ENCODE measurements at regions not wholly inside any gene's neighbourhood (a gene's known extent, or its start where the extent isn't known, plus 50 kb on each side); places are given as distances from the start of the nearest gene placed in this dataset.
A peak's percentile ranks its signal among the peaks of the same experiment; 100 is the strongest.

DNA sequence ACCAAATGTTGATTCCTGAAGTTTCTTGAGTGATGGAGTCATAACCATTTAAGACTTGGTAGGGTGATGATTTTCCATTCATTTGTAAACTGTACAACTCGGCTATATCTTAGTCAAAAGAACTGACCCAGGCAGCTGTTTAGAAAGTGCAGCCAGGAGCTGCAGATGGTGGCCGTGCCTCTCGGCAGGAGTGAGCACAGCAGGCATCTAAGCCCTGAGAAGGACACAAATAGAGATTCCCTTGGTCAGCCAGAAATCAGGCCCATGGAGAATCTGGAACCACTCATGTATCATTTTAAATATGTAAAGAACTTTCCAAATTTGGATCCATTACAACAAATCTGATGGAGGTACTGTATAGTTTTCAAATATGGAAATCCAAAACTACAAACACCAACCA lies 177.0 kb upstream of the AKR1E2 start:
- peaks cover 0 to 24% (median 7%) of the 10 kb centered on the region in 4 donors for H3K4me1 ChIP-seq
- DNase-seq: no peak
- no peaks in the 10 kb centered on the region for H3K9me3 ChIP-seq
- TF ChIP-seq POLR2AphosphoS5 (IDR thresholded peaks at IDR 0.05): no peak
- TF ChIP-seq POLR2A (IDR thresholded peaks at IDR 0.05): no peak
- TF ChIP-seq, protein P1, sequence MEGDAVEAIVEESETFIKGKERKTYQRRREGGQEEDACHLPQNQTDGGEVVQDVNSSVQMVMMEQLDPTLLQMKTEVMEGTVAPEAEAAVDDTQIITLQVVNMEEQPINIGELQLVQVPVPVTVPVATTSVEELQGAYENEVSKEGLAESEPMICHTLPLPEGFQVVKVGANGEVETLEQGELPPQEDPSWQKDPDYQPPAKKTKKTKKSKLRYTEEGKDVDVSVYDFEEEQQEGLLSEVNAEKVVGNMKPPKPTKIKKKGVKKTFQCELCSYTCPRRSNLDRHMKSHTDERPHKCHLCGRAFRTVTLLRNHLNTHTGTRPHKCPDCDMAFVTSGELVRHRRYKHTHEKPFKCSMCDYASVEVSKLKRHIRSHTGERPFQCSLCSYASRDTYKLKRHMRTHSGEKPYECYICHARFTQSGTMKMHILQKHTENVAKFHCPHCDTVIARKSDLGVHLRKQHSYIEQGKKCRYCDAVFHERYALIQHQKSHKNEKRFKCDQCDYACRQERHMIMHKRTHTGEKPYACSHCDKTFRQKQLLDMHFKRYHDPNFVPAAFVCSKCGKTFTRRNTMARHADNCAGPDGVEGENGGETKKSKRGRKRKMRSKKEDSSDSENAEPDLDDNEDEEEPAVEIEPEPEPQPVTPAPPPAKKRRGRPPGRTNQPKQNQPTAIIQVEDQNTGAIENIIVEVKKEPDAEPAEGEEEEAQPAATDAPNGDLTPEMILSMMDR (IDR thresholded peaks at IDR 0.05): no peak
- no peak for TF ChIP-seq EP300 (IDR thresholded peaks at IDR 0.05)
- intact Hi-C loops (cut with DNase I): no loop called here
- WGBS, 2 donors: 88 to 92% methylated on average over 3 of the region's 3 CpGs
- no peak overlapping the region for H3K4me3 ChIP-seq
- H3K36me3 ChIP-seq: no peaks in the 10 kb centered on the region
- H3K27ac ChIP-seq: peak overlapping the region in 2 of 4 donors; percentile 60 to 62
- no peaks in the 10 kb centered on the region for H3K27me3 ChIP-seq

DNA sequence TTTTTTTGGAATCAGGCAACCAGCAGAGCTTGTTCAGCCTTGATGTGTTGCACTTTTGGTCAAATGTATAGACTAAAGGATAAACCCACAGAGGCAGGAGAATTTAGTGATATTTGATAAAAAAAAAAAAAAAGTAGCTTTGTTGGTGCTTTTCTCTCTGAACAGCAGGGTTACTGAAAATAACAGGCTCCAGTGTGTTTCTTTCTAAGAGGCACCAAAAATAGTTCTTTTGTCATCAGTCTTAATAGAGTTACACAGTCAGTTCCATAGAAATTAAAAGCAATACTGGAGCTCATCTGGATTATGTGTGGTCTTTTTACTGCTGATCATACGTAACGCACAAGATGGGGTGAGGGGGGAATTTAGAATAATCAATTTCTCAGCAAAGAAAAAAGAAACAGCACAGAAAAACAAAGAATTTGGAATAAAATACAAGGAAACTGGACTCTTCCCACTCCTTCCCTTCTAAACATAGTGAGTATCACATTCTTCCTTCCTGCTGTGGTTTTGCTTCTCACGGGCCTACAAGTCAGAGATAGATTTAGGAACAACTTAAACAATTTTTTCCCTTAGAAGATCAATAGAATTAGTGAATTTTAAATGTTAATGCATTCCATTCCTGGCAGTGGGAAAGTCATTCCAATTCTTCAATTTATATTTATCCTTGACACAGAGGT lies 178.8 kb upstream of the AKR1E2 start:
- DNase-seq: no peak
- WGBS, 2 donors: 82 to 93% methylated on average over 3 of the region's 3 CpGs
- Histone ChIP-seq H3K9me3 (no peaks in the 10 kb centered on the region), H3K4me1 (peaks cover 0 to 24% (median 8%) of the 10 kb centered on the region in 4 donors), H3K36me3 (no peaks in the 10 kb centered on the region), H3K27ac (no peak overlapping the region), H3K27me3 (no peaks in the 10 kb centered on the region), H3K4me3 (no peak overlapping the region)
- intact Hi-C loops (cut with DNase I): no loop called here
- no peak for TF ChIP-seq POLR2AphosphoS5 (IDR thresholded peaks at IDR 0.05)

DNA sequence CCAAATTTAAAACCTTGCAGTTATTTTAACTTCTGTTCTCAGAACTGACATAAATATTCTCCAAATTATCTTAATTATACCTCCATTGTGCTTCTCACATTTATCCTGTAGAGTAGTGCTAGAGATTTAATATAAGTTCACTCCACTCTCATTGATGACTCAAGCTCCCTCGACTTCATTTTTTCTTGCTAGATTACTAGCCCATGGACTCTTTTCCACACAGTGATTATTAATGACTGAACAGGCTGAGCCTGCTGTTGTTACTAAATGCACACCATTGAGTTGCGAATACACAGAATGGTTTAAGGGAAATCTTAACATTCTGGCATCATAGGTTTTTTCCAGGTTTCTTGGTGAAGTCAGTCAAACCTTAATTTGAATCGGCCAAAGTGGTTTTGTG lies 179.5 kb upstream of the AKR1E2 start:
- no peaks in the 10 kb centered on the region for H3K9me3 ChIP-seq
- WGBS, 2 donors: 62 to 93% methylated on average over 3 of the region's 3 CpGs
- no peaks in the 10 kb centered on the region for H3K36me3 ChIP-seq
- peaks cover 0 to 31% (median 13%) of the 10 kb centered on the region in 4 donors for H3K4me1 ChIP-seq
- no peaks in the 10 kb centered on the region for H3K27me3 ChIP-seq
- intact Hi-C loops (cut with DNase I): no loop called here
- no peak overlapping the region for H3K4me3 ChIP-seq
- DNase-seq: no peak
- H3K27ac ChIP-seq: no peak overlapping the region
- TF ChIP-seq EP300 (IDR thresholded peaks at IDR 0.05) (no peak), POLR2AphosphoS5 (IDR thresholded peaks at IDR 0.05) (no peak), POLR2A (IDR thresholded peaks at IDR 0.05) (no peak)
- TF ChIP-seq, protein P1 (IDR thresholded peaks at IDR 0.05): no peak

DNA sequence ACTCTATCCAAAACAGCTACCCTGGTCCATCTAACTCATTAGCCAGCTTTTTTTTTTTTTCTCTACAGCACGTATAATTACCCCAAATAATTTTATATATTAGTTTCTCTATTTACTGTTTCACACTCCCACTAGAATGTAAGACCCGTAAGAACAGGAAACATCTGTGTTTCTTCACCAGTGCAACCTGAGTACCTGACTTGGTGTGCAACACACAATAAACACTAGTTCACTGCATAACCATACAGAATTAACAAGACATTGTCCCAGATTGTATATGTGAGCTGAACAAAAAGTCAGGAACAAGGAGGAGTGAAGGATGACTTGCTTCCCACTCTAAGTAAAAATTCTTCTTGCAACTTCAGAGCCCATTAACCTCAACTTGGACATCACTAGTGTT lies 180.2 kb upstream of the AKR1E2 start:
- Histone ChIP-seq H3K27me3 (no peaks in the 10 kb centered on the region), H3K4me1 (peaks cover 0 to 36% (median 16%) of the 10 kb centered on the region in 4 donors), H3K9me3 (no peaks in the 10 kb centered on the region), H3K27ac (no peak overlapping the region), H3K4me3 (no peak overlapping the region), H3K36me3 (no peaks in the 10 kb centered on the region)
- no peak for TF ChIP-seq EP300 (IDR thresholded peaks at IDR 0.05)
- no peak for TF ChIP-seq POLR2AphosphoS5 (IDR thresholded peaks at IDR 0.05)
- TF ChIP-seq, protein P1 (IDR thresholded peaks at IDR 0.05): no peak
- no peak for TF ChIP-seq POLR2A (IDR thresholded peaks at IDR 0.05)
- intact Hi-C loops (cut with DNase I): no loop called here
- 43 to 67% methylated on average over 2 of the region's 2 CpGs for WGBS, 2 donors
- DNase-seq: no peak

DNA sequence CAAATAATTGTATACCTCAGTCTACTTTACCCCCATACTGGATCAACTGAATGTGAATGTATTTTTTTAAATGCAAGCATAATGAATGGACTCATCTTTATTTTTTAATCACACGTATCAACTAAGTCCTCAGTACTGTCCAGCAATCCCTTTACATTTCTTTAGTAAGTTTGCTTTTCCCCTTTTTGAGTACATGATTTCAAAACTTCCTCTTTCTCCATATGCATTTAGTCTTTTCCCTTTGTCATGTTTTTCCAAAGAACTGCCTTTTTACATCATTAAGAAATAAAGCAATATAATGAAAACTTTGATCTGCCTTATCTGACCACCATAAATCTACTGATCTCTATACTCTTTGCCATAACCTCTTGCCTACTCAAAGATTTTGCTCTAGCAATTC lies 182.5 kb upstream of the AKR1E2 start:
- no peaks in the 10 kb centered on the region for H3K9me3 ChIP-seq
- no peak for DNase-seq
- WGBS, 2 donors: 88 to 91% methylated on average over 1 of the region's 1 CpG
- TF ChIP-seq POLR2A (IDR thresholded peaks at IDR 0.05): no peak
- no peak for TF ChIP-seq POLR2AphosphoS5 (IDR thresholded peaks at IDR 0.05)
- TF ChIP-seq, protein P1 (IDR thresholded peaks at IDR 0.05): no peak
- no peak for TF ChIP-seq EP300 (IDR thresholded peaks at IDR 0.05)
- no peaks in the 10 kb centered on the region for H3K27me3 ChIP-seq
- peaks cover 0 to 29% (median 23%) of the 10 kb centered on the region in 4 donors for H3K4me1 ChIP-seq
- no peak overlapping the region for H3K27ac ChIP-seq
- H3K36me3 ChIP-seq: no peaks in the 10 kb centered on the region
- H3K4me3 ChIP-seq: no peak overlapping the region
- intact Hi-C loops (cut with DNase I): no loop called here

All from sigmoid colon (tissue), 6 donors.